ENCODE measurements at regions not wholly inside any gene's neighbourhood (a gene's known extent, or its start where the extent isn't known, plus 50 kb on each side); places are given as distances from the start of the nearest gene placed in this dataset.

- Histone ChIP-seq H3K9me3 (ENCODE audit: control extremely low read depth in 1 of 3, control insufficient read depth in 2 of 3, insufficient read depth in 1 of 3, low read length in 2 of 3) (peaks cover 0 to 5% (median 0%) of the 10 kb centered on the region in 3 donors), H3K4me3 (ENCODE audit: control extremely low read depth in 1 of 5, extremely low read depth in 1 of 5, insufficient read depth in 1 of 5, low read depth in 2 of 5, low read length in 4 of 5) (no peak overlapping the region), H3K27ac (ENCODE audit: low read length in 2 of 2) (no peak overlapping the region), H3K9ac (ENCODE audit: low read length) (no peak overlapping the region), H3K4me2 (replicated peaks; ENCODE audit: low read depth, low read length, poor library complexity, severe bottlenecking) (no peak overlapping the region), H2AFZ (ENCODE audit: insufficient read depth, low read depth, low read length, poor library complexity, severe bottlenecking) (no peak overlapping the region), H3K79me2 (ENCODE audit: control insufficient read depth, insufficient read depth, low read length) (no peaks in the 10 kb centered on the region), H3K4me1 (ENCODE audit: control insufficient read depth in 2 of 2, insufficient read depth in 2 of 2, low read length in 2 of 2) (no peaks in the 10 kb centered on the region), H3K27me3 (replicated peaks in 1 of 4; ENCODE audit: control extremely low read depth in 1 of 4, control insufficient read depth in 3 of 4, insufficient read depth in 4 of 4, low read length in 3 of 4) (no peaks in the 10 kb centered on the region), H3K36me3 (replicated peaks in 1 of 2; ENCODE audit: control extremely low read depth in 1 of 2, control insufficient read depth in 1 of 2, extremely low read depth in 1 of 2, insufficient read depth in 2 of 2, low read length in 1 of 2) (no peaks in the 10 kb centered on the region), H4K20me1 (ENCODE audit: control insufficient read depth, insufficient read depth, low read length, poor library complexity, severe bottlenecking) (no peaks in the 10 kb centered on the region)
- Mint-ChIP-seq H3K27ac (no peak overlapping the region), H3K9me3 (ENCODE audit: insufficient read depth) (peaks cover 4% of the 10 kb centered on the region), H3K27me3 (no peaks in the 10 kb centered on the region), H3K4me3 (no peak overlapping the region), H3K4me1 (no peaks in the 10 kb centered on the region)
- CTCF ChIA-PET = no interaction called here
- TF ChIP-seq CTCF (IDR thresholded peaks at IDR 0.05) = no peak
- TF ChIP-seq EZH2 (IDR thresholded peaks at IDR 0.05; ENCODE audit: borderline replicate concordance, insufficient read depth, low read depth, low read length, poor library complexity, severe bottlenecking) = no peak
- POLR2A ChIA-PET = no interaction called here
- intact Hi-C loops (cut with micrococcal nuclease) = loop anchor here (10.0 kb wide), 1 partner anchor 760 kb away; no protein-coding TSS in a partner anchor
- DNase-seq = no peak
- 93% methylated on average over 16 of the region's 16 CpGs for WGBS (ENCODE audit: insufficient coverage)
- no peak for ATAC-seq (ENCODE audit: low read depth)
Measured at GRCh38 chr1:2934642-2935081, 86.6 kb upstream of the ACTRT2 start.

GRCh38 chr1:2935184-2935583, 86.1 kb upstream of the ACTRT2 start:
- Mint-ChIP-seq H3K27me3 (no peaks in the 10 kb centered on the region), H3K9me3 (ENCODE audit: insufficient read depth) (peaks cover 4% of the 10 kb centered on the region), H3K27ac (no peak overlapping the region), H3K4me1 (no peaks in the 10 kb centered on the region), H3K4me3 (no peak overlapping the region)
- intact Hi-C loops (cut with micrococcal nuclease) = loop anchor here (10.0 kb wide), 1 partner anchor 760 kb away; no protein-coding TSS in a partner anchor
- 88% methylated on average over 5 of the region's 5 CpGs for WGBS (ENCODE audit: insufficient coverage)
- H2AFZ ChIP-seq (ENCODE audit: insufficient read depth, low read depth, low read length, poor library complexity, severe bottlenecking) = no peak overlapping the region
- H3K4me3 ChIP-seq (ENCODE audit: control extremely low read depth in 1 of 5, extremely low read depth in 1 of 5, insufficient read depth in 1 of 5, low read depth in 2 of 5, low read length in 4 of 5) = no peak overlapping the region
- ChIA-PET CTCF (no interaction called here), POLR2A (no interaction called here)
- no peaks in the 10 kb centered on the region for H4K20me1 ChIP-seq (ENCODE audit: control insufficient read depth, insufficient read depth, low read length, poor library complexity, severe bottlenecking)
- no peak overlapping the region for H3K9ac ChIP-seq (ENCODE audit: low read length)
- no peaks in the 10 kb centered on the region for H3K36me3 ChIP-seq (replicated peaks in 1 of 2; ENCODE audit: control extremely low read depth in 1 of 2, control insufficient read depth in 1 of 2, extremely low read depth in 1 of 2, insufficient read depth in 2 of 2, low read length in 1 of 2)
- DNase-seq (no peak), ATAC-seq (ENCODE audit: low read depth) (no peak)
- H3K79me2 ChIP-seq (ENCODE audit: control insufficient read depth, insufficient read depth, low read length) = no peaks in the 10 kb centered on the region
- no peaks in the 10 kb centered on the region for H3K27me3 ChIP-seq (replicated peaks in 1 of 4; ENCODE audit: control extremely low read depth in 1 of 4, control insufficient read depth in 3 of 4, insufficient read depth in 4 of 4, low read length in 3 of 4)
- H3K27ac ChIP-seq (ENCODE audit: low read length in 2 of 2) = no peak overlapping the region
- TF ChIP-seq EZH2 (IDR thresholded peaks at IDR 0.05; ENCODE audit: borderline replicate concordance, insufficient read depth, low read depth, low read length, poor library complexity, severe bottlenecking) (no peak), CTCF (IDR thresholded peaks at IDR 0.05) (no peak)
- H3K9me3 ChIP-seq (ENCODE audit: control extremely low read depth in 1 of 3, control insufficient read depth in 2 of 3, insufficient read depth in 1 of 3, low read length in 2 of 3) = peaks cover 0 to 6% (median 0%) of the 10 kb centered on the region in 3 donors
- no peaks in the 10 kb centered on the region for H3K4me1 ChIP-seq (ENCODE audit: control insufficient read depth in 2 of 2, insufficient read depth in 2 of 2, low read length in 2 of 2)
- no peak overlapping the region for H3K4me2 ChIP-seq (replicated peaks; ENCODE audit: low read depth, low read length, poor library complexity, severe bottlenecking)
